ENCODE measurements at regions not wholly inside any gene's neighbourhood (a gene's known extent, or its start where the extent isn't known, plus 50 kb on each side); places are given as distances from the start of the nearest gene placed in this dataset.

- no peak for DNase-seq
Observed at GRCh38 chr3:5429517-5429890, 242.0 kb downstream of the EDEM1 start.

DNA sequence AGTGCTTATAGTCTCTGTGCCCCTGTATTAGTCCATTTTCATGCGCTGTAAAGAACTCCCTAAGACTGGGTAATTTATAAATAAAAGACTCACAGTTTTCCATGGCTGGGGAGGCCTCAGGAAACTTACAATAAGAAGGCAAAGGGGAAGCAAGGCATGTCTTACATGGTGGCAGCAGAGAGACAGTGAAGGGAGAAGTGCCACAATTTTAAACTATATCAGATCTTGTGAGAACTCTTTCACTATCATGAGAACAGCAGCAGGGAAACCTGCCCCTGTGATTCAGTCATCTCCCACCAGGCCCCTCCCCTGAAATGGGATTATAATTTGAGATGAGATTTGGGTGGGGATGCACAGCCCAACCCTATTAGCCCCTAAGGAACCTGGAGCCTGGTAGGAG, 243.2 kb downstream of the EDEM1 start:
- DNase-seq: no peak

GRCh38 chr3:5431146-5431545, 243.6 kb downstream of the EDEM1 start:
- no peak for DNase-seq

- no peak for DNase-seq
Observed at GRCh38 chr3:5431811-5432378, 244.4 kb downstream of the EDEM1 start.

GRCh38 chr3:5437296-5437782, 249.8 kb downstream of the EDEM1 start:
- no peak for DNase-seq

DNA sequence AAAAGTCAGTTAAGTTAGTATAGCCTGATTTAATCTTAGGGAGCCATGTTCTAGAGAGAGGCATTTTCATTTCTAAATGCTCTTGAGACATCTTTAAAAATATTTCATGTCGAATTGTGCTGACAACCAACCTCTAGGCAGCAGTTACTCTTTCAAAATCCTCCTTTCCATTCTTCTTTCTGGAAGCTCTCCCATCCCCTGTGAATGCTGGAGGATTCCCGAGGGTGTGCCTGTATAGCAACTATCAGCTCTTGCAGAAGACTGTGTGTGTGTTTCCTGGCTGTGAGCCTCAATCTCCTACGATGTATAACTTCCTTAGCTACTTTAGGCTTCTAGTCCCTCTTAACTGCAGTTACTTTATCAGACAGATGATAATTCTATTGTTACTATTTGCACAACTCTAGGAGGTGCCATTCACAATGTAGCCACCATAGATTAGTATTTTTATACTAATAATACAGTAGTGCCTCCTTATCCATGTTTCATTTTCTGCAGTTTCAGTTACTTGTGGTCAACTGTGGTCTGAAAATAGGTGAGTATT, 250.3 kb downstream of the EDEM1 start:
- no peak for DNase-seq

- DNase-seq: no peak
Observed at GRCh38 chr3:5441401-5441800, 253.9 kb downstream of the EDEM1 start.

- no peak for DNase-seq
Observed at GRCh38 chr3:5442106-5442785, 254.7 kb downstream of the EDEM1 start.

GRCh38 chr3:5442786-5443138, 255.3 kb downstream of the EDEM1 start:
- no peak for DNase-seq

DNA sequence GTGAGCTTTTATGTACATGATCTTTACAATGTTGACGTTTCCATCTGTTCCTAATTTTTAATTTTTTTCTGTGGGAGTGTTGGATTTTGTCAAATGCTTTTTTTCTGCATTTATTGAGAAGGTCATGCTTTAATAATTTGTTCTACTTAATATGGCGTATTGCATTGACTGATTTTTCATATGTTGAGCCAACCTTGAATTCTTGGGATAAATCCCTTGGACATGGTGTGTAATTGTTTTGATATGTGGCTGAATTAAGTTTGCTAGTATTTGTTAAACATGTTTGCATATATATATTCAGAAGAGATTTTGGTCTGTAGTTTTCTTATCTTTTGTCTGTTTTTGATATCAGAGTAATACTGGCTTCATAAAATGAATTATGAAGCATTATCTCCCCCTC, 256.7 kb downstream of the EDEM1 start:
- DNase-seq: no peak

DNA sequence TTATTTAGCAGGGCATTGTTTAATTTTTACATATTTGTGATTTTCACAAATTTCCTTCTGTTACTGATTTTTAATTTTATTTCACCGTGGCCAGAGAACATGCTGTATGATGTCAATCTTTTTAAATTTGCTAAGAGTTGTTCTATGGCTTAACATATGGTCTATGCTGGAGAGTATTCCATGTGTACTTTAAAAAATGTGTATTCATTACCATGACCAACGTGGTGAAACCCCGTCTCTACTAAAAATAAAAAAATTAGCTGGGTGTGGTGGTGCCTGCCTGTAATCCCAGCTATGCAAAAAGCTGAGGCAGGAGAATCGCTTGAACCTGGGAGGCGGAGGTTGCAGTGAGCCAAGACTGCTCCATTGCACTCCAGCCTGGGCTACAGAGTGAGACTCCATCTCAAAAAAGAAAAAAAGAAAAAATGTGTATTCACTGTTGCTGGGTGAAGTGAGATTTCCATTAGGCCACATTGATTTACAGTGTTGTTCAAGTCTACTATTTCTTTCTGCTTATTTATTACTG, 258.2 kb downstream of the EDEM1 start:
- DNase-seq: no peak

GRCh38 chr3:5448246-5448645, 260.7 kb downstream of the EDEM1 start:
- DNase-seq: no peak

GRCh38 chr3:5448816-5449215, 261.3 kb downstream of the EDEM1 start:
- DNase-seq: no peak

GRCh38 chr3:5456199-5456598, 268.7 kb downstream of the EDEM1 start:
- DNase-seq: no peak

DNA sequence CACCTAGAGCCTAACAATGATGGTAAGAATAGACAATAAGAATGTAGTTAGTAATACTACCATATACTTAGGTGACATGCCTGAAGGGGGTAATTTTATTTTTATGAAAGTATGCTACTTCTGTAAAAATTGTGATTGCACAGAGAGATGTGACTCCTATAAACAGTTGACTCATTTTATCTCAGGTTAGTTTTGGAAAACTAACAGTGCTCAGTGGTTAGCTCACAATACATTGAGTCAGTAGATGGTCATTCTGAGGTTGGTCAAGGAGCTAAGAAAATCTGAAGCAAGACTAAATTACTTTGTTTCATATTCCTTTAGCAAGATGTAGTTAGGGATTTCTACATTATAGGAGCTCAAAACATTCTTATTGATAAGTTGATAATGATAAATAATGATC, 271.0 kb downstream of the EDEM1 start:
- no peak for DNase-seq

DNA sequence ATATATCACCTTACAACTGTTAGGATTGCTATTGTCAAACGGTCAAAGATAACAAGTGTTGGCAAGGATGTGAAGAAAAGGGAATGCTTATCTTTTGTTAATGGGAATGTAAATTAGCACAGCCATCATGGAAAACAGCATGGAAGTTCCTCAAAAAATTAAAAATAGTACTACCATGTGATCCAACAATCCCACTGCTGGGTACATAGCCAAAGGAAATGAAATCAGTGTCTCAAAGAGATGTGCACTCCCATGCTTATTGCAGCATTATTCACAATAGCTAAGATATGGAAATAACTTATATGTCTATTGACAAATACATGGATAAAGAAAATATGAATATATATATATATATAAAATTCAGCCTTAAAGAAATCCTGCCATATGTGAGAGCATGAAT, 274.6 kb downstream of the EDEM1 start:
- DNase-seq: no peak

GRCh38 chr3:5463991-5464390, 276.5 kb downstream of the EDEM1 start:
- no peak for DNase-seq

- DNase-seq: no peak
Observed at GRCh38 chr3:5464649-5465048, 277.1 kb downstream of the EDEM1 start.

GRCh38 chr3:5465183-5465582, 277.7 kb downstream of the EDEM1 start:
- no peak for DNase-seq

- DNase-seq: no peak
Observed at GRCh38 chr3:5466065-5466464, 278.6 kb downstream of the EDEM1 start.

DNA sequence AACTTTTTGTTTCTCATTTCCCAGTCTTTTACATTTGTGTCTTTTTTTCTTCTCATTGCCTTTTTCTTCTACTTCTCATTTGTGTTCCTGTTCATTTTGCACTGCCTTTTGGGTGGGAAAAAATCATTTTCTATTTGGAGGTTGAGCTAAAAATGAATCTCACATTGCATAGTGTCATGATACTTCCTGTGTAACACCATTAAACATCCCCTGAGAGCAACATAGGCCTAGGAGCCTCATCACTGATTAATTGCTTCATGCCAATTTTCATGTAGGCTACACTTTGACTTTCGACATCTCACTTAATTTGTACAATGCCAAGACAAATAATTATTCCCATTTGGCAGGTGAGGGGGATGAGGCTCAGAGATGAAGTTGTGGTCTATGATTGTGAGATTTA, 279.2 kb downstream of the EDEM1 start:
- DNase-seq: no peak

DNA sequence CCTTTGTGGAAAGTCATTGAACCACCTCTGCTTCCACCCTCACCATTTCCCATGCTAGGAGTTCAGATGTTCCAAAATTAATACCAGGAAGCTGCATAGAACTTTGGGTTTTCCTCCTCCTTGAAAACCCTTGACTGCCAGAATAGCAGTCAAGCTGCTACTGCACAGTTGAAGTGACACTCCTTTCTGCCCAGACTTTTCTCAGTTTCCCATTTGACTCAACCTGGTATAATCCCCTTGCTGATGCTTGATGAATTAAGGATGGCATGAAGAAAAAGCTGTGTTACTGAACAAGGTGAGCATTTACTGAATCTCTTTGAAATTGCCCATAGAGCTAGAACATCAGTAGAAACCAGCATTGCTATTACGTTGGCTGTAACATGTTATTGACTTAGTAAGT, 286.0 kb downstream of the EDEM1 start:
- DNase-seq: no peak

DNA sequence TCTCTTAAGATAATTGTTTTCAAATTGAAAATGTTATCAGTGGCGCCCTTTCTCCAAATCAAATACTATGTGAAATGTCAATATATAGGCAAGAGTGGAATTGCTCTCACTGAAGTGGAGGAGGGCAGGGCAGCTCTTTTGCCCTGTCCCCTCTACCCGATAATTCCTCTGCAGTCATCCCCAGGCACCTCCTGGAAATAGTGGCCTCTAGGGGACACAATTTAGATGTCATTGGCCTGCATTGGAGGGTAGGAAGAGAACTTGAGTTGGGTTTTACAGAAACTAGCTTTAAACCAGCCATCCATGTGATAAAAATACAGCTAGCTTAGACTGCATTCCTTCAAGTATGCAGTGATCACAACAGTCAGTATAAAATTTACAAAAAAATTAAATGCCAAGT, 288.9 kb downstream of the EDEM1 start:
- no peak for DNase-seq

DNA sequence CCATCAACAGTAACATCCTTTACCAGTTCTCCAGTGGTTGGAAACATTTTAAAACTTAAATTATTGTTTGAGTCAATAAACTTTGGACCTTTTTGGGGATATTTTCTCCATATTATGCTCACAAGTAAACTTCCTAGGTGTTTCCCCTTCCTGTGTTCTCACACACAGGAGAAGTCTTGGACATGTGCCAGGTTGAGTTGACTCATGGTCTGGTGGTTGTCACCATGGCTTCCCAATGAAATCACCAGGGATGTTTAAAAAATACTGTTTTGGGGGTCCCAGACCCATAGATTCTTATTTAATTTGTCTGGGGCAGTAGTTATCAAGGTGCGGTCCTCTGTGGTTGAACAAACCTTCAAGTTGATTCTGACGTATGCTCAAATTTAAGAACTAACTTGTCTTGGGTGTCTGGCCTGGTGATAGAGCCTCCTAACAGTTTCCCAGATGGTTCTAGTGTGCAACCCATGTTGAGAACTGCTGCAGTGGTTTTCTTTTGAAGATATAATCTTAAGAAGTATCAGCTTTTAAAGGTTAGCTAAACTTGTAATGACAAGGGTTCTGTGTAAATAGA, 291.8 kb downstream of the EDEM1 start:
- no peak for DNase-seq

All from T-helper 1 cell (primary cell).